ENCODE measurements at regions not wholly inside any gene's neighbourhood (a gene's known extent, or its start where the extent isn't known, plus 50 kb on each side); places are given as distances from the start of the nearest gene placed in this dataset.

DNA sequence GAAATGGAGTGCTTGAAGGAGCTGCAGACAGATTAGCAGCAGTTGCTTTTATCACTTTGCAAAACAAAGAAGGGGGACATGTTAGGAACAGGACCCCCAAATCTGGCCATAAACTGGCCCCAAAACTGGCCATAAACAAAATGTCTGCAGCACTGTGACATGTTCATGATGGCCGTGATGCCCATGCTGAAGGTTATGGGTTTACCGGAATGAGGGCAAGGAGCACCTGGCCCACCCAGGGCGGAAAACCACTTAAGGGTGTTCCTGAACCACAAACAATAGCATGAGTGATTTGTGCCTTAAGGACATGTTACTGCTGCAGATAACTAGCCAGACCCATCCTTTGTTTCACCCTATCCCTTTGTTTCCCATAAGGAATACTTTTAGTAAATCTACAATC, 79.6 kb upstream of the GC start:
- 67% methylated on average over 3 of the region's 3 CpGs; no CpG with 5 or more reads in 1 of the 2 experiments for WGBS, 2 experiments (ENCODE audit: extremely low coverage in 1 of 2, insufficient coverage in 1 of 2, insufficient read length in 1 of 2, insufficient replicate concordance in 2 of 2, low coverage in 1 of 2, low lambda C conversion rate in 2 of 2, missing lambda C conversion rate in 1 of 2)
- Histone ChIP-seq H3K79me2 (ENCODE audit: control insufficient read depth in 1 of 2, insufficient read depth in 2 of 2, low read length in 2 of 2) (no peaks in the 10 kb centered on the region), H2BK20ac (ENCODE audit: low read length) (no peak overlapping the region), H3K4me1 (replicated peaks in 1 of 4; ENCODE audit: control insufficient read depth in 3 of 4, insufficient read depth in 4 of 4, low read length in 3 of 4) (peaks cover 0 to 1% (median 0%) of the 10 kb centered on the region in 4 experiments; a peak in 1 of 7 replicates), H3K9ac (replicated peaks in 1 of 4; ENCODE audit: extremely low read depth in 1 of 4, low read depth in 3 of 4, low read length in 3 of 4) (no peak overlapping the region), H3K27ac (ENCODE audit: low read depth, low read length) (no peak overlapping the region), H3K36me3 (ENCODE audit: control insufficient read depth in 2 of 4, insufficient read depth in 4 of 4, low read length in 3 of 4) (peaks cover 0 to 10% (median 2%) of the 10 kb centered on the region in 4 experiments; a peak in 3 of 8 replicates), H2BK120ac (replicated peaks; ENCODE audit: low read depth, low read length) (no peak overlapping the region), H3K18ac (ENCODE audit: extremely low read depth, low read length) (no peak overlapping the region), H3K79me1 (ENCODE audit: low read depth, low read length) (no peaks in the 10 kb centered on the region), H3K4me2 (ENCODE audit: insufficient read depth in 1 of 2, low read depth in 2 of 2, low read length in 2 of 2) (no peak overlapping the region), H3K56ac (replicated peaks; ENCODE audit: insufficient read length, low read depth, low read length) (no peak overlapping the region), H2AK5ac (ENCODE audit: low read depth, low read length) (no peak overlapping the region), H4K20me1 (replicated peaks in 1 of 2; ENCODE audit: control insufficient read depth in 1 of 2, insufficient read depth in 2 of 2, low read length in 2 of 2) (no peaks in the 10 kb centered on the region), H3K4ac (replicated peaks; ENCODE audit: insufficient read length, low read depth, low read length) (no peak overlapping the region), H3K23ac (ENCODE audit: insufficient read length) (no peak overlapping the region), H2BK12ac (ENCODE audit: low read depth, low read length) (no peak overlapping the region), H4K8ac (ENCODE audit: extremely low read depth, insufficient read depth, low read length) (no peak overlapping the region), H3K9me3 (ENCODE audit: insufficient read depth in 2 of 2, low read depth in 1 of 2, low read length in 1 of 2) (peaks cover 39 to 57% of the 10 kb centered on the region in 2 experiments), H4K91ac (replicated peaks; ENCODE audit: insufficient read length, low read length) (no peak overlapping the region), H2BK15ac (ENCODE audit: low read length) (no peak overlapping the region), H3K27me3 (replicated peaks in 1 of 4; ENCODE audit: control insufficient read depth in 3 of 4, extremely low read depth in 1 of 4, insufficient read depth in 3 of 4, low read length in 3 of 4) (no peaks in the 10 kb centered on the region), H2AFZ (ENCODE audit: low read length) (no peak overlapping the region), H3K23me2 (ENCODE audit: low read depth, low read length) (no peaks in the 10 kb centered on the region), H2BK5ac (ENCODE audit: low read depth, low read length) (no peak overlapping the region), H4K5ac (ENCODE audit: insufficient read length, low read depth, low read length) (no peak overlapping the region), H3K4me3 (ENCODE audit: extremely low read depth in 1 of 4, insufficient read depth in 2 of 4, low read depth in 3 of 4, low read length in 4 of 4) (no peak overlapping the region), H3K14ac (ENCODE audit: insufficient read length) (no peak overlapping the region)
- ChIA-PET POLR2A (ENCODE audit: partially characterized antibody) (no interaction called here), CTCF (ENCODE audit: partially characterized antibody) (no interaction called here)
- FAIRE-seq (no peak), DNase-seq (ENCODE audit: low read depth in 1 of 2, low spot score in 2 of 2) (no peak)
- TF ChIP-seq SRF (IDR thresholded peaks at IDR 0.05; ENCODE audit: low read depth, low read length) (no peak), KDM1A (IDR thresholded peaks at IDR 0.05; ENCODE audit: borderline replicate concordance, low read length) (no peak), SUZ12 (IDR thresholded peaks at IDR 0.05; ENCODE audit: low read length) (no peak), TEAD4 (IDR thresholded peaks at IDR 0.05; ENCODE audit: low read depth, low read length) (no peak), E2F6 (IDR thresholded peaks at IDR 0.05) (no peak), ASH2L (IDR thresholded peaks at IDR 0.05; ENCODE audit: low read length) (no peak), FOSL1 (IDR thresholded peaks at IDR 0.05; ENCODE audit: insufficient read depth, low read depth, low read length) (no peak), TBP (IDR thresholded peaks at IDR 0.05; ENCODE audit: low read depth, low read length) (no peak), SAP30 (IDR thresholded peaks at IDR 0.05; ENCODE audit: insufficient read depth, insufficient replicate concordance, low read length) (no peak)
- TF ChIP-seq, protein P1, sequence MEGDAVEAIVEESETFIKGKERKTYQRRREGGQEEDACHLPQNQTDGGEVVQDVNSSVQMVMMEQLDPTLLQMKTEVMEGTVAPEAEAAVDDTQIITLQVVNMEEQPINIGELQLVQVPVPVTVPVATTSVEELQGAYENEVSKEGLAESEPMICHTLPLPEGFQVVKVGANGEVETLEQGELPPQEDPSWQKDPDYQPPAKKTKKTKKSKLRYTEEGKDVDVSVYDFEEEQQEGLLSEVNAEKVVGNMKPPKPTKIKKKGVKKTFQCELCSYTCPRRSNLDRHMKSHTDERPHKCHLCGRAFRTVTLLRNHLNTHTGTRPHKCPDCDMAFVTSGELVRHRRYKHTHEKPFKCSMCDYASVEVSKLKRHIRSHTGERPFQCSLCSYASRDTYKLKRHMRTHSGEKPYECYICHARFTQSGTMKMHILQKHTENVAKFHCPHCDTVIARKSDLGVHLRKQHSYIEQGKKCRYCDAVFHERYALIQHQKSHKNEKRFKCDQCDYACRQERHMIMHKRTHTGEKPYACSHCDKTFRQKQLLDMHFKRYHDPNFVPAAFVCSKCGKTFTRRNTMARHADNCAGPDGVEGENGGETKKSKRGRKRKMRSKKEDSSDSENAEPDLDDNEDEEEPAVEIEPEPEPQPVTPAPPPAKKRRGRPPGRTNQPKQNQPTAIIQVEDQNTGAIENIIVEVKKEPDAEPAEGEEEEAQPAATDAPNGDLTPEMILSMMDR (IDR thresholded peaks at IDR 0.05; ENCODE audit: control extremely low read depth in 1 of 3, insufficient read depth in 1 of 3, low read depth in 1 of 3, low read length in 3 of 3), result no peak
- TF ChIP-seq, protein P2, sequence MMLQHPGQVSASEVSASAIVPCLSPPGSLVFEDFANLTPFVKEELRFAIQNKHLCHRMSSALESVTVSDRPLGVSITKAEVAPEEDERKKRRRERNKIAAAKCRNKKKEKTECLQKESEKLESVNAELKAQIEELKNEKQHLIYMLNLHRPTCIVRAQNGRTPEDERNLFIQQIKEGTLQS (IDR thresholded peaks at IDR 0.05; ENCODE audit: insufficient read depth, low read depth, low read length), result no peak
